SK-N-SH treated with all-trans-retinoic acid at 6 μM for 48 hours (cell line): ENCODE measurements at regions not wholly inside any gene's neighbourhood (a gene's known extent, or its start where the extent isn't known, plus 50 kb on each side); places are given as distances from the start of the nearest gene placed in this dataset.

Experiments used
- ARNTL ChIP-seq: fragments of 450-650 bp; formaldehyde crosslinking; IDR thresholded peaks from 2 replicates; pipeline ENCODE4 v1.5.0; 2020; ENCODE audit warnings: low read depth, mild to moderate bottlenecking, moderate library complexity, borderline replicate concordance
- GLIS3 ChIP-seq: fragments of 250-450 bp; sonication (Bioruptor Pico); IDR thresholded peaks from 2 replicates; pipeline ENCODE4 v1.5.0; 2020; ENCODE audit warnings: mild to moderate bottlenecking, moderate library complexity
- ISL1 ChIP-seq: fragments of 250-450 bp; sonication (Bioruptor Pico); IDR thresholded peaks from 2 replicates; pipeline ENCODE4 v2.1.2; 2022; ENCODE audit warnings: mild to moderate bottlenecking, moderate library complexity
- PPARA ChIP-seq: fragments of 250-450 bp; sonication (Bioruptor Pico); IDR thresholded peaks from 2 replicates; pipeline ENCODE4 v1.5.0; 2020; ENCODE audit warnings: mild to moderate bottlenecking, borderline replicate concordance
- RARB ChIP-seq: fragments of 250-450 bp; sonication (Bioruptor Pico); IDR thresholded peaks from 2 replicates; pipeline ENCODE4 v1.8.0; 2021; ENCODE audit warnings: mild to moderate bottlenecking, moderate library complexity
- TCF4 ChIP-seq: fragments of 250-450 bp; sonication (Bioruptor Pico); IDR thresholded peaks from 2 replicates; pipeline ENCODE4 v1.8.0; 2021; ENCODE audit warnings: mild to moderate bottlenecking, moderate library complexity, borderline replicate concordance
- TOX ChIP-seq: fragments of 250-450 bp; sonication (Bioruptor Pico); IDR thresholded peaks from 2 replicates; pipeline ENCODE4 v1.8.0; 2021; ENCODE audit warnings: mild to moderate bottlenecking, moderate library complexity, borderline replicate concordance
- ZFP30 ChIP-seq: fragments of 450-650 bp; formaldehyde crosslinking; IDR thresholded peaks from 2 replicates; pipeline ENCODE4 v1.5.0; 2022; ENCODE audit warnings: mild to moderate bottlenecking, moderate library complexity
- ZNF70 ChIP-seq: fragments of 450-650 bp; formaldehyde crosslinking; IDR thresholded peaks from 2 replicates; pipeline ENCODE4 v1.5.0; 2020; ENCODE audit warnings: mild to moderate bottlenecking, moderate library complexity
- ZNF8 ChIP-seq: fragments of 450-650 bp; formaldehyde crosslinking; IDR thresholded peaks from 2 replicates; pipeline ENCODE4 v1.5.0; 2020; ENCODE audit warnings: mild to moderate bottlenecking, moderate library complexity
- TF ChIP-seq, protein P1 (sequence below): fragments of 250-450 bp; sonication (Bioruptor Pico); IDR thresholded peaks from 2 replicates; pipeline ENCODE4 v1.5.1; 2020; ENCODE audit warnings: low read depth, mild to moderate bottlenecking, moderate library complexity
- TF ChIP-seq, protein P2 (sequence below): fragments of 250-450 bp; sonication (Bioruptor Pico); IDR thresholded peaks from 2 replicates; pipeline ENCODE4 v1.8.0; 2020; ENCODE audit warnings: mild to moderate bottlenecking, moderate library complexity, borderline replicate concordance
- TF ChIP-seq, protein P3 (sequence below): fragments of 250-450 bp; sonication (Bioruptor Pico); IDR thresholded peaks from 2 replicates; pipeline ENCODE4 v1.5.1; 2021; ENCODE audit warnings: mild to moderate bottlenecking, moderate library complexity
- TF ChIP-seq, protein P4 (sequence below): fragments of 250-450 bp; sonication (Bioruptor Pico); IDR thresholded peaks from 2 replicates; pipeline ENCODE4 v1.5.0; 2020; ENCODE audit warnings: mild to moderate bottlenecking, moderate library complexity

DNA sequence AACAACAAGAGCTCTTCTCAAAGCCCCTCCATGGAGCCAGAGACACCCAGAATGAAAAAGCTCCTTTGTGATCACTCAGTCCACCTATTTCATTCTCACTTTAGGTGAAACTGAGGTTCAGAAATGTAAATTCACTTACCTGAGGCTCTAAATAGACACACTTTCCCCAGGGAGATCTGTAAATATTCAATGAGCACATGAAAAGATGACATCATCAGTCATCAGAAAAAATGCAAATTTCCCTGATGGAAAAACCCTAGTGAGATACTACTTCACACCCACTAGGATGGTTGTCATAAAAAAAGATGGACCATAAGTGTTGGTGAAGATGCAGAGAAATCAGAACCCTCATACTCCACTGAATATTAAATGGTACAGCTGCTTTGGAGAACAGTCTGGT lies 339.2 kb downstream of the EN1 start:
- TF ChIP-seq PPARA (no peak), TCF4 (CRISPR knock-in tag) (no peak), ZNF8 (CRISPR knock-in tag) (no peak), ISL1 (CRISPR knock-in tag) (no peak), ZNF70 (CRISPR knock-in tag) (no peak), ZFP30 (CRISPR knock-in tag) (no peak), TOX (CRISPR knock-in tag) (no peak), RARB (CRISPR knock-in tag) (no peak), GLIS3 (CRISPR knock-in tag) (no peak), ARNTL (CRISPR knock-in tag) (no peak)
- TF ChIP-seq, protein P1, sequence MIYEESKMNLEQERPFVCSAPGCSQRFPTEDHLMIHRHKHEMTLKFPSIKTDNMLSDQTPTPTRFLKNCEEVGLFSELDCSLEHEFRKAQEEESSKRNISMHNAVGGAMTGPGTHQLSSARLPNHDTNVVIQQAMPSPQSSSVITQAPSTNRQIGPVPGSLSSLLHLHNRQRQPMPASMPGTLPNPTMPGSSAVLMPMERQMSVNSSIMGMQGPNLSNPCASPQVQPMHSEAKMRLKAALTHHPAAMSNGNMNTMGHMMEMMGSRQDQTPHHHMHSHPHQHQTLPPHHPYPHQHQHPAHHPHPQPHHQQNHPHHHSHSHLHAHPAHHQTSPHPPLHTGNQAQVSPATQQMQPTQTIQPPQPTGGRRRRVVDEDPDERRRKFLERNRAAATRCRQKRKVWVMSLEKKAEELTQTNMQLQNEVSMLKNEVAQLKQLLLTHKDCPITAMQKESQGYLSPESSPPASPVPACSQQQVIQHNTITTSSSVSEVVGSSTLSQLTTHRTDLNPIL (CRISPR knock-in tag), result no peak
- TF ChIP-seq, protein P2, sequence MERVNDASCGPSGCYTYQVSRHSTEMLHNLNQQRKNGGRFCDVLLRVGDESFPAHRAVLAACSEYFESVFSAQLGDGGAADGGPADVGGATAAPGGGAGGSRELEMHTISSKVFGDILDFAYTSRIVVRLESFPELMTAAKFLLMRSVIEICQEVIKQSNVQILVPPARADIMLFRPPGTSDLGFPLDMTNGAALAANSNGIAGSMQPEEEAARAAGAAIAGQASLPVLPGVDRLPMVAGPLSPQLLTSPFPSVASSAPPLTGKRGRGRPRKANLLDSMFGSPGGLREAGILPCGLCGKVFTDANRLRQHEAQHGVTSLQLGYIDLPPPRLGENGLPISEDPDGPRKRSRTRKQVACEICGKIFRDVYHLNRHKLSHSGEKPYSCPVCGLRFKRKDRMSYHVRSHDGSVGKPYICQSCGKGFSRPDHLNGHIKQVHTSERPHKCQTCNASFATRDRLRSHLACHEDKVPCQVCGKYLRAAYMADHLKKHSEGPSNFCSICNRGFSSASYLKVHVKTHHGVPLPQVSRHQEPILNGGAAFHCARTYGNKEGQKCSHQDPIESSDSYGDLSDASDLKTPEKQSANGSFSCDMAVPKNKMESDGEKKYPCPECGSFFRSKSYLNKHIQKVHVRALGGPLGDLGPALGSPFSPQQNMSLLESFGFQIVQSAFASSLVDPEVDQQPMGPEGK (CRISPR knock-in tag), result no peak
- TF ChIP-seq, protein P3, sequence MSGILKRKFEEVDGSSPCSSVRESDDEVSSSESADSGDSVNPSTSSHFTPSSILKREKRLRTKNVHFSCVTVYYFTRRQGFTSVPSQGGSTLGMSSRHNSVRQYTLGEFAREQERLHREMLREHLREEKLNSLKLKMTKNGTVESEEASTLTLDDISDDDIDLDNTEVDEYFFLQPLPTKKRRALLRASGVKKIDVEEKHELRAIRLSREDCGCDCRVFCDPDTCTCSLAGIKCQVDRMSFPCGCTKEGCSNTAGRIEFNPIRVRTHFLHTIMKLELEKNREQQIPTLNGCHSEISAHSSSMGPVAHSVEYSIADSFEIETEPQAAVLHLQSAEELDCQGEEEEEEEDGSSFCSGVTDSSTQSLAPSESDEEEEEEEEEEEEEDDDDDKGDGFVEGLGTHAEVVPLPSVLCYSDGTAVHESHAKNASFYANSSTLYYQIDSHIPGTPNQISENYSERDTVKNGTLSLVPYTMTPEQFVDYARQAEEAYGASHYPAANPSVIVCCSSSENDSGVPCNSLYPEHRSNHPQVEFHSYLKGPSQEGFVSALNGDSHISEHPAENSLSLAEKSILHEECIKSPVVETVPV, result no peak
- TF ChIP-seq, protein P4, sequence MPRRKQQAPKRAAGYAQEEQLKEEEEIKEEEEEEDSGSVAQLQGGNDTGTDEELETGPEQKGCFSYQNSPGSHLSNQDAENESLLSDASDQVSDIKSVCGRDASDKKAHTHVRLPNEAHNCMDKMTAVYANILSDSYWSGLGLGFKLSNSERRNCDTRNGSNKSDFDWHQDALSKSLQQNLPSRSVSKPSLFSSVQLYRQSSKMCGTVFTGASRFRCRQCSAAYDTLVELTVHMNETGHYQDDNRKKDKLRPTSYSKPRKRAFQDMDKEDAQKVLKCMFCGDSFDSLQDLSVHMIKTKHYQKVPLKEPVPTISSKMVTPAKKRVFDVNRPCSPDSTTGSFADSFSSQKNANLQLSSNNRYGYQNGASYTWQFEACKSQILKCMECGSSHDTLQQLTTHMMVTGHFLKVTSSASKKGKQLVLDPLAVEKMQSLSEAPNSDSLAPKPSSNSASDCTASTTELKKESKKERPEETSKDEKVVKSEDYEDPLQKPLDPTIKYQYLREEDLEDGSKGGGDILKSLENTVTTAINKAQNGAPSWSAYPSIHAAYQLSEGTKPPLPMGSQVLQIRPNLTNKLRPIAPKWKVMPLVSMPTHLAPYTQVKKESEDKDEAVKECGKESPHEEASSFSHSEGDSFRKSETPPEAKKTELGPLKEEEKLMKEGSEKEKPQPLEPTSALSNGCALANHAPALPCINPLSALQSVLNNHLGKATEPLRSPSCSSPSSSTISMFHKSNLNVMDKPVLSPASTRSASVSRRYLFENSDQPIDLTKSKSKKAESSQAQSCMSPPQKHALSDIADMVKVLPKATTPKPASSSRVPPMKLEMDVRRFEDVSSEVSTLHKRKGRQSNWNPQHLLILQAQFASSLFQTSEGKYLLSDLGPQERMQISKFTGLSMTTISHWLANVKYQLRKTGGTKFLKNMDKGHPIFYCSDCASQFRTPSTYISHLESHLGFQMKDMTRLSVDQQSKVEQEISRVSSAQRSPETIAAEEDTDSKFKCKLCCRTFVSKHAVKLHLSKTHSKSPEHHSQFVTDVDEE (CRISPR knock-in tag), result no peak
